GM19351 (cell line): ENCODE measurements at regions not wholly inside any gene's neighbourhood (a gene's known extent, or its start where the extent isn't known, plus 50 kb on each side); places are given as distances from the start of the nearest gene placed in this dataset.

Experiments used
- ATAC-seq: cut with Tn5 transposase; IDR thresholded peaks from one replicate; pipeline ENCODE4 v1.9.1; 2021; ENCODE audit warnings: mild to moderate bottlenecking, moderate library complexity; ENCODE audit not compliant: unreplicated experiment

DNA sequence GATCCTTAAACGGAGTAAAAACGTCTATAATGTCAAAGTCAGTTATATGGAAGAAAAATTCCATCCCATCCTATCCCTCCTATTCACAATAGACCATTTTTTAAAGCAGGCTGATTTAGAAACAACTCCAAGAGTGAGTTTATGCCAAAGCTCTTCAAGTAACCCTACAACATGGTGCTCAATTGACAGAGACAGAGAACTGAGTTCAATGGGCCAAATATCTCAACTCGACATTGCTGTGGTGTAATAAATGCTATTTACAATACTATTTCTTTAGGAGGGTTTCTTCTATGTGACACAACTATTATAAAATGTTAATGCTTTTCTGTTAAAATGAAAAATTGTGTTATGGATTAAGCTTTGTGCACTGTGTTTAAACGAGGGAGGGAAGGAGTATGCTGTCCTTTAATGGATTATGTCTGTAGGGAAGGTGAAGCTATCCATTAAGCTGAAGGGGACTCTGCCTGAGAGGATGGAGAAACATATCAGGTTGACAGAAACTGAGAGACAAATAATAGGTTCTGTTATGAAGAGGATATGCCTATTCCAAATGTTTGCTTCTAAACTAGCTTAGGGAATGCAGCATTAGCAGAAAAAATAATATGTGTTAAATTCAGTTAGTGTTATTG, 362.5 kb upstream of the CHRM3 start:
- ATAC-seq: no peak

DNA sequence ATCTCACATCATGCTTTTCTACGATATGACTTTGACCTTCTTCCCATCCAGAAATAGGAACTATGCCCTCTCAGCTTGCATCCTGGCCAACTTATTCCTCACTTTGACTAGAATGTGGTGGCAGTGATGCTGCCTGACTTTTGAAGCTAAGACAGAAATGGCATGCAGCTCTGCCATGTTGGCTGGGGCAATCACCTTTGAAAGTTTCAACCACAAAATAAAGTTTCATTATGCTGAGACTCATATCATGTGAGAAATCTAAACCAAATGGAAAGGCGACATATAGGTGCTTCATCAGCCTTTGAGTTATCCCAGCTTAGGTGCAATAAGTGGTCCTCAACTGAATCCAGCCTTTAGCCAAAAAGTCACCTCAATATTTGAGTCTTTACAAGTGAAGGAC, 370.0 kb upstream of the CHRM3 start:
- ATAC-seq: no peak

DNA sequence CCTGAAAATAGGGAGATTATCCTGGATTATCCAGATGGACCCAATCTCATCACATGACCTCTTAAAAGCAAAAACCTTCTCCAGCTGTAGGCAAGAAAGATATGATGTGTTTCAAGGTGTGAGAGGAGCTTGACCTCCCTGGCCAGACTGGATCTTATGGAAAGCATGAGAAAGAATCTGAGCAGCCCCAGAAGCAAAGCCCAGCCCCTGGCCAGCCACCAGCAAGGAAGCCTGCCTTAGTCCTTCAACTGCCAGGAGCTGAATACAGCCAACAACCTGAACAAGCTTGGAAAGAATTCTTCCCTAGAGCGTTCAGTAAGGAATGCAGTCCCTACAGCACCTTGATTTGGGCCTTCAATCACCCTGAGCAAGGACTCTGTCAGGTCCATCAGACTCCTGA, 375.0 kb upstream of the CHRM3 start:
- no peak for ATAC-seq

GRCh38 chr1:239008568-239008967, 377.8 kb upstream of the CHRM3 start:
- no peak for ATAC-seq

- no peak for ATAC-seq
These were observed 380.1 kb upstream of the CHRM3 start for GRCh38 chr1:239006276-239006675.

GRCh38 chr1:238999944-239000343, 386.4 kb upstream of the CHRM3 start:
- ATAC-seq: no peak

- ATAC-seq: no peak
These were observed 387.8 kb upstream of the CHRM3 start for GRCh38 chr1:238998577-238998976.

DNA sequence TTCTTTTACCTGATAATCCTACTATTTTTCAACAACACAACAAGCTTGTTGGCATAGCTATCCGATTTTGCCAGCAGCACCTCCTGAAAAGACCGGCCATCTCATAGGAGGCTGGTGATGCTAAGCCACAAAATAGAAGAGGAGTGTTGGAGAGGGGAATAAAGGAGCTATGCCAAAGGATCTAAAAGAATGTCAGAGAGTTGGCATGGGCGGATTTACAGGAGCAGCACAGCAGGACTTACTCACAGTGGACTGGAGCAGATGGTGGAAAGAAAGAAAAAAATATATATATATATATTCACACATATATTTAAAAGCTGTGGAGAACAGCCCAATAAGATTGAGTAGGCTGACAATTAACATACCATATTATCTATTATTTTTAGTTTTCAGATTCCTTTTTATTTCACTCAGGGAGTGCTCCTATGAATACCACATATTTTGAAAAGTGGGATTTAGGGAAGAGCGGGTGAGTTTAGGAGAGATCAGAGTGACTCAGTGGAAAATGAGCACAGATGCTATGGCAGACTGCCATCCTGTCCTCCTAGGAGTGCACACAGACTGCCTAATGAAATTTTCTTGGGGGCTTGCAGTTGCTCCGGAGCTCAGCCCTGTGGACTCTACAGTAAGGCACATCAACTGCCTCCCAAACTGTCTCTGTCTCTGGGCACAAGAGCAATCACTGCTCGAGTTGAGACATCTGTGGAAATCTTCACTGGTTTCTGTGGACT, 394.4 kb upstream of the CHRM3 start:
- no peak for ATAC-seq

GRCh38 chr1:238985312-238985711, 401.1 kb upstream of the CHRM3 start:
- no peak for ATAC-seq

GRCh38 chr1:238982736-238983135, 403.6 kb upstream of the CHRM3 start:
- ATAC-seq: no peak

DNA sequence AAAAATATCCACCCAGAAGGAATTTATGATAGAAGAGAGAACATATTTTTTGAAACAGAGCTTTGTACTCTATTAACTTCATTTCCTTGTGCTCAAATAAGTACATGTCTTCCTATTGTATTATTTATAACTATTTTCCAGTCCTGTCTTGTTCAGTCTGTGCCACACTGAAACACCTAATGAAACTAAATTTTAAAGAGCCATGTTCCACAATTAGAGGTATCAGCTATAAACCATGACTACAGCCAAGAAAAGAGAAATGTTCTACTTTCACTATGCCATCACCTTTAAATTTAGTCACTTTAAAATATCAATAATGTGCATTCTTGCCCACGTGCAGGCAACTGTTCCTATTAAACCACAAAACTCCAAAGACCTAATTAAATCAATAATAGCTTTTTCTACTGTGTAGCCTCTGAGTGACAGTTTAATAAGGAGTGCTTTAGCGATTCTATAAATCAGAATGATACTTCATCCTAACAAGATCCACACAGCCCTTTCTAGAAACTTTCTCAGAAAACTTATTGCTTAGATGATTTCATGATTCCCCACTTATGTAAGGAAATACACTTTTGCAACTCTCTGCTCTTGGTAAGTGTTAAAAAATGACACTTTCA, 404.9 kb upstream of the CHRM3 start:
- no peak for ATAC-seq

DNA sequence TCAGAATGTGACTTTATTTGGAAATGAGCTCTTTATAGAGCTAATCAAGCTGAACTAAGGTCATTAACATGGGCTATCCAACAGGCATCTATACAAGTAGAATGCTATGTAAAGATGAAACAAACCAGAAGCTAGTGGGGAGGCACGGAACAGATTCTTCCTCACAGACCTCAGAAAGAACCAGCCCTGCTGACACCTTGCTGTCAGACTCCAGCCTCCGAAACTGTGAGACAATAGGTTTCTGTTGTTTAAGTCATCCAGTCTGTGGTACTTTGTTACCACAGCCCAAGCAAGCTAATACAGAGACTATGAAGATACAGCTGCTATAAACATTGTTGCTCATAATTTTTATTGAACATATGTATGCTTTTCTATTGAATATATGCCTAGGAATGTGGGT, 406.3 kb upstream of the CHRM3 start:
- ATAC-seq: no peak

- no peak for ATAC-seq
These were observed 421.7 kb upstream of the CHRM3 start for GRCh38 chr1:238964631-238965030.

- ATAC-seq: no peak
These were observed 423.4 kb upstream of the CHRM3 start for GRCh38 chr1:238962941-238963340.

DNA sequence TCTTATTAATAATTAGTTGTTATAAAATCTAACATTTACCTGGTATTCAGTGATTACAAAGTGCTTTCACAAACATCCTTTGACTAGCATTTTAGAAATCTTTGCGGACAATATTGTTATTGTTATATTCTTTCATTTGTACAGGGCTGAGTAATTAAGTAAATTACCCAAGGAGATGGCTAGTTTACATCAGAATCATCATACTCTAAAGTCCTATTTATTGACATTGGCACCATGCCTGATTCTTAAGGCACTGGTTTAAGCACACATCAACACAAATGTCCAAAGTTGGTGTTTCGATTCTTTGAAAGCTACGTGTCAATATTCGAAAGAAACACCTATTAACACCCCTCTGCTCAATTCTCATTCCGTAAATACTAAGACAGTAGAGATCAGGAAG, 424.6 kb upstream of the CHRM3 start:
- ATAC-seq: no peak

DNA sequence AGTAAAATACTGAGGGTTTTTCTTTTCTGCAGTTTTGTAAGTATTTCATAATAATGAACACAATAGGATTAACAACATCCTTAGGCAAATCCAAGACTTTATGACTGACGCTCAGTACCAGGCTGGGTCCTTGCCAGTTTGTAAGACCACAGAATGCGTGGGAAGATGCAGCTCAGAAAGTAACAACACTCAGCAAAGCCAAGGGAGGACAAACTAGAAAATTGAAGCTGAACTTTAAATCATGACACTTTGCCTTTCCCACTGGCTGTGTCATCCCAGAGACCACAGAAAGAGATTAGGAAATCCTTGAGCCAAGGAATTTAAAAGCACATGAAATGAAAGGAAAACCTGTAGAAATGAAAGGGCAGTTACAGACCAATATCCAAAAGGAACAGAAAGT, 426.3 kb upstream of the CHRM3 start:
- ATAC-seq: no peak

DNA sequence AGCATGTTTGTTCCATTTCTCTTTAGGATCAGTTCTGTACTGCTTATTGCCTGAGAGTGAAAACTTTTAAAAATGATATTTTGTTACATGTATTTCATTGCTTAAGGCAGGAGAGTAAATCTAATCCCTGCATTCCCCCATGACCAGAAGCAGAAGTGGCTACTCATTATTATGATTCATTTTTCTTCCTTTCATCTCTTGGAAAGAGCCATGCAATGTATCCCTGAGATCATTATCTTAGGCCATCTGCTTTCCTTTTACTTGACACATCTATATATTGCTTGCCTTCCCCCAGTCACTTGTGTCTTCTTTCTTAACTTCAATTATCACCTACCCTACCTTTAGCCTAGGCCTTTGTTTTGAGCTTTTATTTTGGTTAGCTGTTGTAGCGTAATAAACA, 430.4 kb upstream of the CHRM3 start:
- ATAC-seq: no peak

GRCh38 chr1:238954865-238955264, 431.5 kb upstream of the CHRM3 start:
- no peak for ATAC-seq

GRCh38 chr1:238953448-238954010, 432.8 kb upstream of the CHRM3 start:
- ATAC-seq: no peak

DNA sequence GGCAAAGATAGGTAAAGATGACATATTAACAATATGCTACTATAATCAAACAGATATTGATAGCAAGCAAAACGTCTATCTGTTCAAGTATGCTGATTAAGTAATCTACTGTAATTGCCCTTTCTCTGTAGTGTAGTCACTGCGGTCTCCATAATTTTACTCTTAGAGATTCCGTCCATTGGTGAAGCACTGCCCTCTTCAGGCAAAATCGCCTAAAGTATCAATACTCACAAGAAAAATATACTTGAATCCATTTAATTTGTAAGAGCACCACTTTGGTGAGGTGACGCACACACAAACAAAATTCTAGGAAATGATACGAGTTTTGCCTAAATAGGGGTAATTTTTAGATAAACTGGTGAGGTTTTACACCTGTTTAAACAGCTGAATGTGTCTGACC, 434.6 kb upstream of the CHRM3 start:
- no peak for ATAC-seq

DNA sequence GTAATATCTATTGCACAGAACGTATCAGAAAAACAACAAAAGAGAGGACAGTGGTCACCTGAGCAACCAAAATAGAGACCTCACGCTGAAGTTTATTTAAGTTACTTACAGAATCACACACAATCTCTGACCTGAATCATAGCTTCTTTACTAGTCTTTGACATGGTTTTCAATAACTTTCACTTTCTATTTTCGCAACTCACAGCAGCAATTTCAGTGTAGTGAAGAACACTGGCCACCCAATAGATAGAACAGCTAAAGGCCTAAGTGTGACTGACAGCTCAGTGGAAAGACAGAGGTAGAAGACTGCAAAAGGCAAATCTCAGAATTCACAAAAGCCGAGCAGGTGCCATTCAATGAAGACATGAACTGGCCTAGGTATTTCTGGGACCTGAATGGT, 435.6 kb upstream of the CHRM3 start:
- ATAC-seq: no peak

DNA sequence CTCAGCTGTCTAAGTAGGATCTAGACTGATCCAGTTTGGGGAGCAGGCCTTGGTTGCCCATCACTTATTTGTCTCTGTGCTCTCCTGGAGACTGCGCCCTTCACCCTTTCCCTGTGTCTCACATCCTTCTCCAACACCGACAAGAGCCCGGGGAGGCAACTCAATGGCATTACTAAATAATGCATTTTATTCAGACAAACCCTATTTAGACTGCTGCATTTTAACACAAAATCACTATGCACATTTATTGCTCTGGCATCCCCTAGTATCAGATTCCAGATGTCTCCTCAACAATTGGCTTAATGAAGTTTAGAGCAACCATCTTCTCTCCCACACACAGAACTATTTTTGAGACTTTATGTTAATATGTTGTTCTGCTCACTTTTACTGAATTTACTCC, 436.4 kb upstream of the CHRM3 start:
- ATAC-seq: no peak
